BLaER1 (cell line): ENCODE measurements at regions not wholly inside any gene's neighbourhood (a gene's known extent, or its start where the extent isn't known, plus 50 kb on each side); places are given as distances from the start of the nearest gene placed in this dataset.

Experiments
- H3K27ac ChIP-seq: shearing (Covaris generic); formaldehyde crosslinking; 2 replicates; pipeline ENCODE4 v1.8.1; 2022
- H3K27me3 ChIP-seq: shearing (Covaris generic); formaldehyde crosslinking; 2 replicates; pipeline ENCODE4 v1.8.1; 2022
- H3K36me3 ChIP-seq: shearing (Covaris generic); formaldehyde crosslinking; 2 replicates; pipeline ENCODE4 v1.8.1; 2022
- H3K4me1 ChIP-seq: shearing (Covaris generic); formaldehyde crosslinking; 2 replicates; pipeline ENCODE4 v1.8.1; 2022
- H3K4me2 ChIP-seq: shearing (Covaris generic); formaldehyde crosslinking; 2 replicates; pipeline ENCODE4 v1.8.1; 2022
- H3K4me3 ChIP-seq: shearing (Covaris generic); formaldehyde crosslinking; 2 replicates; pipeline ENCODE4 v1.8.1; 2022
- H3K9ac ChIP-seq: shearing (Covaris generic); formaldehyde crosslinking; 2 replicates; pipeline ENCODE4 v1.8.1; 2022
- H3K9me3 ChIP-seq: shearing (Covaris generic); formaldehyde crosslinking; 2 replicates; pipeline ENCODE4 v1.8.1; 2022
- H4K20me1 ChIP-seq: shearing (Covaris generic); formaldehyde crosslinking; 2 replicates; pipeline ENCODE4 v1.8.1; 2022
- Cebpa-rat ChIP-seq: shearing (Covaris generic); IDR thresholded peaks from 2 replicates; pipeline ENCODE4 v1.8.1; 2022

DNA sequence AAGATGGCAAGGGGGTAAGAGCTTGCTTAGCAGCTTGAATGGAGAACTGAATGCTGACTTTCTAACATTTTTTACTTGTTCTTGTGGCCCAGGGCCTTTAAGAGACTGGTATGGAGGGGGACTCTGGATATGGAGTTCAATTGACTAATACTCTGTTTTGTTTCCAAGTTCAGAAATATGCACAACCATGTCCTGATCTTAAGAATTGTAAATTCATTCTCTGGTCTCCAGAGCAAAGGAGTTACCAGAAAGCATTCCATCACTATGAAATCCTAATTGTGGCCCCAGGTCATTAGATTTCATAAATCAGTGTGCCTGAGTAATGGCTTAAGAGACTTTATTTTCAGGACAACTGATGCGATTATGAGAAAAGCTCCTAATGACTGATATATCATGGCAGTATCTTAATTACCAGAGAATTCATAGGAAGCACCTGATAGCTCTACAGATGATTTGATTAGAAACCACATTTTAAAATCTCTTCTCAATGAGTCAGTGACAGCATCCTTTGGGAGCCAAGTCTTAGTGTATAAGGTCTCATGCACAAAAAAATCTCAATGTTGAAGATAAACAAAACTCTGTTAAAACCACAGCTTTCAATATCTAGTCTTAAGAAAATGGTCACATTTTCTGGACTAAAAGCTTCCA lies 613.6 kb upstream of the KLF4 start:
- no peaks in the 10 kb centered on the region for H3K27me3 ChIP-seq
- H3K4me1 ChIP-seq, result no peaks in the 10 kb centered on the region
- H3K4me3 ChIP-seq, result no peak overlapping the region
- H3K9ac ChIP-seq, result no peak overlapping the region
- no peaks in the 10 kb centered on the region for H3K36me3 ChIP-seq
- H3K9me3 ChIP-seq, result no peaks in the 10 kb centered on the region
- no peak for TF ChIP-seq Cebpa-rat
- no peak overlapping the region for H3K27ac ChIP-seq
- no peaks in the 10 kb centered on the region for H4K20me1 ChIP-seq
- H3K4me2 ChIP-seq, result no peak overlapping the region

DNA sequence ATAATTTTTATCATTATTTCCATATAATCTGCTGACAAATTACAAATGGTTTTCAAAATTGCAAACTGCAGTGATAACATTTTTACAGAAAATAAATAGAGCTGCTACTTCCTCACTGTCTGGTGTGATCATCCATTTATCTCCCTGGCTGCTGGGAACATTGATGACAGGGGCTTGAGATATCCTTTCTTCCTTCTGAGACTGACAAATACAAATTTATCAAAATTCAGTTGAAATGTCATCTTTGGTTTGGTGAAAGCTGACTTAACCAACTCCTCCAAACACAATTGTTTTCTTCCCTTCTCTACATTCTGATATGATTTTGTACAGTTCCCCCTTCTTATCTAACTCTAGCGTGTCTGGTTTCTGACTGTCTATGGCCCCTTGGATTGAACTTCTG lies 611.8 kb upstream of the KLF4 start:
- Histone ChIP-seq H3K27me3 (no peaks in the 10 kb centered on the region), H3K4me2 (no peak overlapping the region), H3K4me3 (no peak overlapping the region), H4K20me1 (no peaks in the 10 kb centered on the region), H3K27ac (no peak overlapping the region), H3K9ac (no peak overlapping the region), H3K4me1 (no peaks in the 10 kb centered on the region), H3K36me3 (no peaks in the 10 kb centered on the region), H3K9me3 (no peaks in the 10 kb centered on the region)
- TF ChIP-seq Cebpa-rat, result no peak

DNA sequence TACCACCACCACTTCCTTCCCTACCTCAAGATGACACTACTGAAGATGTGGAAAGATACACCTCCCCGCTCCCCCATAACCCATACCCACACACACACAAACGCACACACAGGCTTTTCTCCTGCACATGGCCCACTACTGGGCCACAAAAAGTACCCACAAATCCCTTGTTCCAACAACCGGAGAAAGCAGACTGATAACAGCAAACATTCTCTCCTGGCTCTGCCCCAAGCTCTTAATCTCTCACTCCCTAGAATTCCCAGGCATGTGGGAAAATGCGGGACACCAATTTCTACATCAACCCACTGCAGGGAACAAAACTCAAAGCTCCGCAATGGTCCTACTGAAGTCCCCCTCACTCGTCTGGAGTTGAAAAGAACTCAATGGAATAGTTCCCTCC lies 611.0 kb upstream of the KLF4 start:
- no peaks in the 10 kb centered on the region for H3K36me3 ChIP-seq
- TF ChIP-seq Cebpa-rat, result no peak

DNA sequence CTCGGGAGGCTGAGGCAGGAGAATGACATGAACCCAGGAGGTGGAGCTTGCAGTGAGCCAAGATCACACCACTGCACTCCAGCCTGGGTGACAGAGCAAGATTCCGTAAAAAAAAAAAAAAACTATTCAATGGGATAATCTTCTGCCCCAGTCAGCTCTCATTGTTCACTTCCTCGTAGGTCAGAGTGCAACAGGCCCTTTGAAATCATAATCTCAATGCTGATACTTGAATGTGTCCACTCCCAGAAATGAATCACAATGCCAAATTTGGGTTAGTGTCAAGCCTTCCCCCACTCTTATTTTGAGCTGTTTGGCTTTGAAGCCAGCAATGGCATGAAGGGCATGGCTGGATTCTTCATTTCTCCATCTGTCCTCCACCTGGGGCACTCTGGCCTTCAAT lies 610.3 kb upstream of the KLF4 start:
- Histone ChIP-seq H3K9ac (no peak overlapping the region), H3K4me3 (no peak overlapping the region), H4K20me1 (no peaks in the 10 kb centered on the region), H3K36me3 (no peaks in the 10 kb centered on the region), H3K27ac (no peak overlapping the region), H3K27me3 (no peaks in the 10 kb centered on the region), H3K4me1 (no peaks in the 10 kb centered on the region), H3K9me3 (no peaks in the 10 kb centered on the region), H3K4me2 (no peak overlapping the region)
- TF ChIP-seq Cebpa-rat, result no peak

More for the DNA sequence above, 611.0 kb upstream of the KLF4 start:
- Histone ChIP-seq H3K9me3 (no peaks in the 10 kb centered on the region), H3K4me1 (no peaks in the 10 kb centered on the region), H3K4me3 (no peak overlapping the region), H3K9ac (no peak overlapping the region), H3K27ac (no peak overlapping the region), H4K20me1 (no peaks in the 10 kb centered on the region), H3K4me2 (no peak overlapping the region), H3K27me3 (no peaks in the 10 kb centered on the region)

DNA sequence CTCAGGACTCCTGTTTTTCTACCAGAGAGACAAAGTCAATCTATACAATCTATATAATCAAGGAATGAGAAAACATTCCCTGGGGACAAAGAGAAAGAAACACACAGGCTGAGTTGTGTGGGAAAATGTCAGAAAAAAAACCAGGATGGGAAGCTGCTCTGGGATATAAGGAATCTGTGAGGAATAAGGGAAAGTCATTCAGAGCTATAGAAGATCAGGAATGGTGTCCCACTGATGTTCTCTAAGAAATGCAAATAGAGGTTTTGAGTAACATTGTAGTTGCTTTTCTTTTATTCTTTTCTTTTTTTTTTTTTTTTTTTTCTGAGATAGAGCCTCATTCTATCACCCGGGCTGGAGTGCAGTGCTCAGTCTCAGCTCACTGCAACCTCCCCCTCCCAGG lies 605.9 kb upstream of the KLF4 start:
- H3K4me1 ChIP-seq, result no peaks in the 10 kb centered on the region
- no peaks in the 10 kb centered on the region; the same call in 1 of the 2 replicates for H3K9me3 ChIP-seq
- TF ChIP-seq Cebpa-rat, result no peak
- H3K36me3 ChIP-seq, result no peaks in the 10 kb centered on the region
- H3K4me2 ChIP-seq, result no peak overlapping the region
- H4K20me1 ChIP-seq, result no peaks in the 10 kb centered on the region
- H3K9ac ChIP-seq, result no peak overlapping the region
- H3K4me3 ChIP-seq, result no peak overlapping the region
- no peak overlapping the region for H3K27ac ChIP-seq
- no peaks in the 10 kb centered on the region for H3K27me3 ChIP-seq

DNA sequence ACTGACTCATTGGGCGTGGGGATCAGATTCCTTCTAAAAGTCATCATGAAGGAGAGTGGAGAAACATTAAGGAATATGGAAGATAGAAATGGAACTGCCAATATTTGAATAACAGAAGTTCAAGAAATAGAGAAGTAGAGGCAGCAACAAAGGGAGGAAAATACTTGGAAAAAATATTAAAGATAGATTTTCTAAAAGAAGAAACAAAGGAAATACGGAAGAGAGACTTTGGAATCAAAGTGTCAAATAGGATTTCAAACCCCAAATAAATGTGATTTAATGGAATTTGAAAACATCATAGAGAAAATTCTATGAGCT lies 605.1 kb upstream of the KLF4 start:
- Histone ChIP-seq H4K20me1 (no peaks in the 10 kb centered on the region), H3K4me1 (no peaks in the 10 kb centered on the region), H3K4me2 (no peak overlapping the region), H3K4me3 (no peak overlapping the region), H3K9me3 (no peaks in the 10 kb centered on the region; the same call in 1 of the 2 replicates), H3K36me3 (no peaks in the 10 kb centered on the region), H3K27me3 (no peaks in the 10 kb centered on the region), H3K27ac (no peak overlapping the region), H3K9ac (no peak overlapping the region)
- TF ChIP-seq Cebpa-rat, result no peak

DNA sequence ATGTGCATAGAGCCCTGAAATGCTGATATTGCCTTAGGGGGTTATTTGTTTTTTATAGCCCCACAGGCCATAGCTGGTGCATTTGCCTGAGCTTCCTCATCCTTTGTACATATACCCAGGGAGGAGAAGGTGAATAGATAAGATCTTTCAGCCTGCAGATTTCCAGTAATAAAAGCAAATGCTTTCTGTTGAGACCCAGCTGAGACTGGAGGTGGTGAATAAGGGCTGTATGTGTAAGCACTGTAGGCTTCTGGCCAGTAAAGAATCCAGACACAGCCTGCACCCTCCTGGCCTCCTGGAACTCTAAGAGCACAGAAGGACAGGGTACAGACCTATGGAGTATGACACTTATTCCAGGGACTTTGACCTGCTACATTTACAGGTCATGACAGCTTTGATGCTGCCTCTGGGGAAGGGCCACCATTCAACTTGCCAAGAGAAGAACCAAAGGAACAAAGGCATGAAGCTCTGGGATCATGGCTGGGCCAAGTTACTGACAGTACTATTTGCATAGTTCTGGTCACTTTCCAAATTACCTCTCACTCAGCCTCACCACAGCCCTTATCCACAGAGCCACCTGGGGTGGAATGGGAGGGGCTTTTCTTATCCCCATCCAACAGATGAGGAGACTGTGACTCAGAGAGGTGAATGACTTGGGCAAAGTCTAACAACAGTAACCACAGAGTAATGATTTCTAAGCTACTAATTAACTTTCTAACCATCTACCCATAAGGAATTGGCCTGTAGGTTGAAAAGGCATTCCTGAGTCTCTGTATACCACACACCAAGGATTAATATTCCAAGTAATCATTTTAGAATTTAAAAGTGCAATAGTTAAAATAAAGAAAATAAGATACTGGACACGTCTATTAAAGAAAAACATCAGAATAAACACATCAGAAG lies 604.5 kb upstream of the KLF4 start:
- H3K4me3 ChIP-seq, result no peak overlapping the region
- no peak overlapping the region for H3K4me2 ChIP-seq
- no peak for TF ChIP-seq Cebpa-rat
- no peaks in the 10 kb centered on the region for H3K27me3 ChIP-seq
- no peak overlapping the region for H3K9ac ChIP-seq
- H3K9me3 ChIP-seq, result no peaks in the 10 kb centered on the region; the same call in 1 of the 2 replicates
- H4K20me1 ChIP-seq, result no peaks in the 10 kb centered on the region
- H3K36me3 ChIP-seq, result no peaks in the 10 kb centered on the region
- H3K27ac ChIP-seq, result no peak overlapping the region
- H3K4me1 ChIP-seq, result no peaks in the 10 kb centered on the region

DNA sequence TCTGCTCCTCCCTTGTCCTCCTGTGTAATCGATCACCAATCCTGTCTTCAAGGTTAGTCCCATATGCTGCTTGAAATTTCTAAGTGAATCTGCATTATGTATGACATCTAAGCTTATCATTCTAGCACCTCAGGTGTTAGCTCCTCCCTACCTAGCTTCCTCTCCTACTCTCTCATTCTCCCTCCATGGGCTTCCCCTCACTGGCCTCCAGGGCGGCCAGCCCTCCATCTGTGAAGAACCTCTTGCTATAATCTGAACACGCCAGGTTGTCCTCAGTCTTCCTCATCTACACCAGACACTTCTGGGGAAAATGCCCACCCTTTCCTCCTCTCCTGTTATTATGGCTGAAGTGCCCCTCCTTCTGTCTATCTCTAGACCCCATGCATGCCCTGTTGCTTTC lies 599.3 kb upstream of the KLF4 start:
- Histone ChIP-seq H3K27ac (no peak overlapping the region), H3K9ac (no peak overlapping the region)
- no peak for TF ChIP-seq Cebpa-rat

DNA sequence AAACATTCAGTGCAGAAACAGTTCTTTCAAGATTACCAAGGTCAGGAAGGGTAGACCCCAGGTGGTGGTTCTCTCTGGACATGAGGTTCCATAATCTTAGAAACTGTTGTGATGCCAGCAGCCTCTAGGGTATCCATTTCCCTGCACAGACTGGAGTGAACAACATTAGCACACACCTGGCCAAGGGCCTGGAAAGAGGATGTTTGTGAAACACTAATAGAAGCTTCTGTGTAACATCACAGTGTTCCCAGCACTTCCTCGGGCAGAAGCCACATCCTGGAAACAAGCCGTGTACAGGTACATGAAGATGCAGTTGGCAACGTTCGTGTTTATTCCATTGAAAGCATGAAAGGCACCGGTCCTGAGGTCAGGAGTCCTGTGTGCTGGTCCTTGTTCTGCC lies 598.2 kb upstream of the KLF4 start:
- Histone ChIP-seq H3K9me3 (peaks cover 3% of the 10 kb centered on the region; the same call in 1 of the 2 replicates), H3K27me3 (no peaks in the 10 kb centered on the region), H3K27ac (no peak overlapping the region), H3K9ac (no peak overlapping the region), H3K4me1 (no peaks in the 10 kb centered on the region), H4K20me1 (no peaks in the 10 kb centered on the region), H3K4me2 (no peak overlapping the region), H3K4me3 (no peak overlapping the region), H3K36me3 (no peaks in the 10 kb centered on the region)
- TF ChIP-seq Cebpa-rat, result no peak

More for the DNA sequence above, 599.3 kb upstream of the KLF4 start:
- Histone ChIP-seq H3K4me1 (no peaks in the 10 kb centered on the region), H3K4me2 (no peak overlapping the region), H3K9me3 (peaks cover 3% of the 10 kb centered on the region; the same call in 1 of the 2 replicates), H4K20me1 (no peaks in the 10 kb centered on the region), H3K36me3 (no peaks in the 10 kb centered on the region), H3K4me3 (no peak overlapping the region), H3K27me3 (no peaks in the 10 kb centered on the region)

DNA sequence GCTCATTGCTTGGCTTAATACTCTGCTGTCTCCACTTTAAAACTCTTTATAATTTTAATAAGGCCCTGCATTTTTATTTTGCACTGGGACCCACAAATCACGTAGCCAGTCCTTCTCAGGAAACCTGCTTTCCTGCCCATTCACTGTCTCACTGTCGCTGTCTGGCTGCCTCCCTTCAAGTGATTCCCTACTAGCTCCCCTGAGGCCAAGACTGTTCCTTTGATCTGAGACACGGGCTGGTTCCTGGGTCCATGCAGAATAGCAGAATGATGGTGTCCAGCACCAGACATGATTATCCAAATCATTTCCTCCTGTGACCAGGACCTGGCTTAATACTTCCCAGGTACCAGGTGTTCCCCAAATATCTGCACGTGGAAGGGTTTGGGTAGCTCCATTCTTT lies 597.1 kb upstream of the KLF4 start:
- no peaks in the 10 kb centered on the region for H3K36me3 ChIP-seq
- no peaks in the 10 kb centered on the region for H3K4me1 ChIP-seq
- TF ChIP-seq Cebpa-rat, result no peak
- H4K20me1 ChIP-seq, result no peaks in the 10 kb centered on the region
- H3K9me3 ChIP-seq, result peaks cover 3% of the 10 kb centered on the region; the same call in 1 of the 2 replicates
- no peaks in the 10 kb centered on the region for H3K27me3 ChIP-seq
- no peak overlapping the region for H3K4me3 ChIP-seq
- no peak overlapping the region for H3K27ac ChIP-seq
- no peak overlapping the region for H3K9ac ChIP-seq
- H3K4me2 ChIP-seq, result no peak overlapping the region
